Heart left ventricle (tissue), 16 donors: ENCODE measurements at regions not wholly inside any gene's neighbourhood (a gene's known extent, or its start where the extent isn't known, plus 50 kb on each side); places are given as distances from the start of the nearest gene placed in this dataset.

Experiments used
- ATAC-seq, 4 donors: fragments of 200-7000 bp; cut with Tn5 transposase; one replicate each; pipeline ENCODE4 v1.9.1; 2020 to 2022; ENCODE audit warnings: moderate library complexity in 4 of 4, mild to moderate bottlenecking in 3 of 4, moderate number of reproducible peaks in 1 of 4
- DNase-seq, 5 donors: peaks; one replicate each; pipeline ENCODE4 v3.0.0-alpha.2; 2020
- H3K27ac ChIP-seq, 12 donors: fragments of 200-600 bp; sonication (generic) in 4 of 12; one replicate each; pipeline versions ENCODE4 v1.5.0 to v1.8.0; 2016 to 2022; ENCODE audit warnings: mild to moderate bottlenecking in 2 of 12
- H3K27me3 ChIP-seq, 9 donors: fragments of 200-600 bp; sonication (generic) in 2 of 9; one replicate each; pipeline versions ENCODE4 v1.5.1 to v1.8.0; 2016 to 2022; ENCODE audit warnings: mild to moderate bottlenecking in 3 of 9
- H3K36me3 ChIP-seq, 9 donors: fragments of 200-600 bp; sonication (generic) in 2 of 9; one replicate each; pipeline versions ENCODE4 v1.5.0 to v1.8.0; 2018 to 2022; ENCODE audit warnings: mild to moderate bottlenecking in 2 of 9
- H3K4me1 ChIP-seq, 12 donors: fragments of 200-600 bp; sonication (generic) in 4 of 12; one replicate each; pipeline versions ENCODE4 v1.5.0 to v1.8.0; 2016 to 2022; ENCODE audit warnings: mild to moderate bottlenecking in 3 of 12
- H3K4me3 ChIP-seq, 12 donors: fragments of 200-600 bp; sonication (generic) in 4 of 12; one replicate each; pipeline versions ENCODE4 v1.5.0 to v1.8.0; 2017 to 2022; ENCODE audit warnings: mild to moderate bottlenecking in 9 of 12, moderate library complexity in 4 of 12
- H3K9me3 ChIP-seq, 12 donors: fragments of 200-600 bp; sonication (generic) in 4 of 12; one replicate each; pipeline versions ENCODE4 v1.5.0 to v1.8.0; 2016 to 2022; ENCODE audit warnings: mild to moderate bottlenecking in 1 of 12
- CTCF ChIP-seq, 12 donors: fragments of 200-600 bp; sonication (generic) in 4 of 12; IDR thresholded peaks; one replicate each; pipeline versions ENCODE4 v1.5.0 to v1.8.0; 2018 to 2022; ENCODE audit warnings: antibody characterized with exemption in 12 of 12, mild to moderate bottlenecking in 5 of 12
- POLR2A ChIP-seq, 2 donors: fragments of 450-650 bp; IDR thresholded peaks; one replicate each; pipeline ENCODE4 v1.6.1; 2017; ENCODE audit warnings: antibody characterized with exemption in 2 of 2, mild to moderate bottlenecking in 2 of 2, moderate library complexity in 2 of 2
- WGBS, 4 donors: extraction: QIAGEN DNeasy Blood & Tissue Kit in 2 of 4; methylation state at CpG; one replicate each; pipeline versions ENCODE4 v1.1.5 to v1.1.7; 2013 to 2018; 5-methylcytosine and 5-hydroxymethylcytosine counted together
- intact Hi-C, 10 donors: fragments of 100-400 bp; cut with DNase I; formaldehyde crosslinking; loops; one replicate each; pipeline versions ENCODE4 v1.11.1 to v1.14.2; 2022
- donor health status: ischemic (EF 13 %, LVEDD 7.1; RV severe dilation, severe dysfunction).
- donor health status: healthy with polysubstance abuse.
- donor health status: DM: no; HTN: yes; CAD: no.
- donor health status: DM: no; HTN: no; CAD: no.
- donor health status: ischemic (EF 25% LVEDD 6.9; RV normal size, moderate dysfunction).
- donor health status: ischemic (EF 25% LVEDD 5.7; RV mildly dilated, moderate dysfunction).
- donor health status: healthy.
- donor health status: DM: yes; HTN: yes; CAD: no.
- donor health status: ischemic (EF 35%, LVEDD 5.7; RV mildly dilated, moderate dysfunction).
- donor health status: nonischemic (EF 11% LVEDD 7.7; RV severe dilation, severe dysfunction).
- donor health status: DM: yes; HTN: yes; CAD: no.
- donor health status: PGD.
- donor health status: ischemic (EF 29% LVEDD 5.4; RV normal size, mild dysfunction).
- donor health status: nonischemic (EF 23%, LVEDD 6.1; RV moderate dilation, normal function).

GRCh38 chr5:22928821-22929482, 75.8 kb upstream of the CDH12 start:
- Histone ChIP-seq H3K4me3 (no peak overlapping the region), H3K9me3 (peaks cover 0 to 25% (median 0%) of the 10 kb centered on the region in 12 donors), H3K27ac (no peak overlapping the region), H3K36me3 (no peaks in the 10 kb centered on the region), H3K4me1 (no peaks in the 10 kb centered on the region), H3K27me3 (no peaks in the 10 kb centered on the region)
- intact Hi-C loops = no loop called here
- ATAC-seq (no peak), DNase-seq (no peak)
- no peak for TF ChIP-seq POLR2A (IDR thresholded peaks at IDR 0.05)
- no peak for TF ChIP-seq CTCF (IDR thresholded peaks at IDR 0.05)
- WGBS, 4 donors = 19 to 39% (median 29%) methylated on average over 1 of the region's 1 CpG

GRCh38 chr5:22926574-22926973, 73.4 kb upstream of the CDH12 start:
- no peaks in the 10 kb centered on the region for H3K4me1 ChIP-seq
- WGBS, 4 donors = 40 to 51% (median 44%) methylated on average over 1 of the region's 1 CpG
- no peak overlapping the region for H3K27ac ChIP-seq
- H3K36me3 ChIP-seq = no peaks in the 10 kb centered on the region
- ATAC-seq = no peak
- H3K9me3 ChIP-seq = peaks cover 0 to 25% (median 0%) of the 10 kb centered on the region in 12 donors
- no peaks in the 10 kb centered on the region for H3K27me3 ChIP-seq
- TF ChIP-seq POLR2A (IDR thresholded peaks at IDR 0.05) = no peak
- no peak for TF ChIP-seq CTCF (IDR thresholded peaks at IDR 0.05)
- no peak overlapping the region for H3K4me3 ChIP-seq
- no peak for DNase-seq
- intact Hi-C loops = no loop called here

- no peak overlapping the region for H3K4me3 ChIP-seq
- intact Hi-C loops = no loop called here
- no peaks in the 10 kb centered on the region for H3K9me3 ChIP-seq
- H3K4me1 ChIP-seq = no peaks in the 10 kb centered on the region
- no peaks in the 10 kb centered on the region for H3K36me3 ChIP-seq
- ATAC-seq (no peak), DNase-seq (no peak)
- WGBS, 4 donors = 41 to 71% (median 60%) methylated on average over 4 of the region's 4 CpGs
- TF ChIP-seq CTCF (IDR thresholded peaks at IDR 0.05) = no peak
- no peak for TF ChIP-seq POLR2A (IDR thresholded peaks at IDR 0.05)
- no peaks in the 10 kb centered on the region for H3K27me3 ChIP-seq
- no peak overlapping the region for H3K27ac ChIP-seq
Observed at GRCh38 chr5:22918511-22918910, 65.4 kb upstream of the CDH12 start.

- Histone ChIP-seq H3K27ac (no peak overlapping the region), H3K36me3 (no peaks in the 10 kb centered on the region), H3K4me1 (no peaks in the 10 kb centered on the region), H3K4me3 (no peak overlapping the region), H3K27me3 (no peaks in the 10 kb centered on the region), H3K9me3 (no peaks in the 10 kb centered on the region)
- 66 to 81% (median 77%) methylated on average over 1 of the region's 1 CpG for WGBS, 4 donors
- no peak for TF ChIP-seq CTCF (IDR thresholded peaks at IDR 0.05)
- intact Hi-C loops = no loop called here
- DNase-seq (no peak), ATAC-seq (no peak)
Observed at GRCh38 chr5:22916393-22916792, 63.2 kb upstream of the CDH12 start.
